ENCODE measurements at regions not wholly inside any gene's neighbourhood (a gene's known extent, or its start where the extent isn't known, plus 50 kb on each side); places are given as distances from the start of the nearest gene placed in this dataset.

GRCh38 chr4:143085659-143086058 is 99.1 kb upstream of the USP38 start:
- Mint-ChIP-seq H3K27ac (ENCODE audit: unreplicated experiment) (no peak overlapping the region), H3K9me3 (peaks cover 2% of the 10 kb centered on the region), H3K27me3 (ENCODE audit: low read depth) (no peaks in the 10 kb centered on the region), H3K4me3 (no peak overlapping the region), H3K4me1 (no peaks in the 10 kb centered on the region), H3K36me3 (ENCODE audit: low read depth) (peaks cover 4% of the 10 kb centered on the region)
- no peak for TF ChIP-seq CTCF (conservative IDR thresholded peaks at IDR 0.05)
- DNase-seq (ENCODE audit: low read depth, low spot score): no peak

- Mint-ChIP-seq H3K4me3 (no peak overlapping the region), H3K36me3 (ENCODE audit: low read depth) (peaks cover 6% of the 10 kb centered on the region), H3K27me3 (ENCODE audit: low read depth) (no peaks in the 10 kb centered on the region), H3K4me1 (no peaks in the 10 kb centered on the region), H3K9me3 (peaks cover 2% of the 10 kb centered on the region), H3K27ac (ENCODE audit: unreplicated experiment) (no peak overlapping the region)
- DNase-seq (ENCODE audit: low read depth, low spot score): no peak
- TF ChIP-seq CTCF (conservative IDR thresholded peaks at IDR 0.05): no peak
These were observed 95.4 kb upstream of the USP38 start for GRCh38 chr4:143089291-143089690.

- Mint-ChIP-seq H3K27me3 (ENCODE audit: low read depth) (no peaks in the 10 kb centered on the region), H3K9me3 (peaks cover 2% of the 10 kb centered on the region), H3K27ac (ENCODE audit: unreplicated experiment) (no peak overlapping the region), H3K36me3 (ENCODE audit: low read depth) (peaks cover 6% of the 10 kb centered on the region), H3K4me3 (no peak overlapping the region), H3K4me1 (no peaks in the 10 kb centered on the region)
- DNase-seq (ENCODE audit: low read depth, low spot score): no peak
- no peak for TF ChIP-seq CTCF (conservative IDR thresholded peaks at IDR 0.05)
These were observed 94.9 kb upstream of the USP38 start for GRCh38 chr4:143089847-143090246.

GRCh38 chr4:143091862-143092261 is 92.9 kb upstream of the USP38 start:
- no peak overlapping the region for H3K27ac Mint-ChIP-seq (ENCODE audit: unreplicated experiment)
- no peaks in the 10 kb centered on the region for H3K4me1 Mint-ChIP-seq

GRCh38 chr4:143095447-143095846 is 89.3 kb upstream of the USP38 start:
- TF ChIP-seq CTCF (conservative IDR thresholded peaks at IDR 0.05): no peak
- no peaks in the 10 kb centered on the region for H3K9me3 Mint-ChIP-seq
- peaks cover 4% of the 10 kb centered on the region for H3K36me3 Mint-ChIP-seq (ENCODE audit: low read depth)
- H3K4me3 Mint-ChIP-seq: no peak overlapping the region
- DNase-seq (ENCODE audit: low read depth, low spot score): no peak
- H3K27ac Mint-ChIP-seq (ENCODE audit: unreplicated experiment): no peak overlapping the region
- H3K4me1 Mint-ChIP-seq: no peaks in the 10 kb centered on the region
- no peaks in the 10 kb centered on the region for H3K27me3 Mint-ChIP-seq (ENCODE audit: low read depth)

More at GRCh38 chr4:143091862-143092261, 92.9 kb upstream of the USP38 start:
- TF ChIP-seq CTCF (conservative IDR thresholded peaks at IDR 0.05): no peak
- DNase-seq (ENCODE audit: low read depth, low spot score): no peak
- no peak overlapping the region for H3K4me3 Mint-ChIP-seq
- no peaks in the 10 kb centered on the region for H3K27me3 Mint-ChIP-seq (ENCODE audit: low read depth)
- peaks cover 6% of the 10 kb centered on the region for H3K36me3 Mint-ChIP-seq (ENCODE audit: low read depth)
- peaks cover 2% of the 10 kb centered on the region for H3K9me3 Mint-ChIP-seq

GRCh38 chr4:143097751-143098150 is 87.0 kb upstream of the USP38 start:
- Mint-ChIP-seq H3K4me1 (no peaks in the 10 kb centered on the region), H3K27ac (ENCODE audit: unreplicated experiment) (no peak overlapping the region), H3K9me3 (no peaks in the 10 kb centered on the region), H3K36me3 (ENCODE audit: low read depth) (no peaks in the 10 kb centered on the region), H3K27me3 (ENCODE audit: low read depth) (no peaks in the 10 kb centered on the region), H3K4me3 (no peak overlapping the region)
- no peak for DNase-seq (ENCODE audit: low read depth, low spot score)
- TF ChIP-seq CTCF (conservative IDR thresholded peaks at IDR 0.05): no peak

Data from neural crest cell (in vitro differentiated cells).